ENCODE measurements at regions not wholly inside any gene's neighbourhood (a gene's known extent, or its start where the extent isn't known, plus 50 kb on each side); places are given as distances from the start of the nearest gene placed in this dataset.

DNA sequence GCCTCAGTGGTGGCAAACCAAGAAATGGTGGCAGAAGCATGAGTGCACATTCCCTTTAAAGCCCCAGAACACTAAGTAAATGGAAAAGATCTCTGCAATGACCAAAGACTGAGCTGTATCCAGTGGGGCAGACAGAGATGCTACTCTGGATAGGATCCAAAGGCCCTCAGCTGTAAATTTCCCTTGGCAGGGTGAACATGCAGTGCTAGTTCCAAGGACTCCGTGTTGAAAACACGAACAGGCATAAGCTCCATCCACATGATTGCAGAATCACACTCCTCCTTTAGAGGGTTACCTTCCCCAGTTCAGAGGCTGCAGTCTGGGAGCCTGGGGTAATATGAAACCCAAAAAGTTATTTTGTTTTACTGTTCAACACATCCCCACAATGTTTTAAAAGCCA, 98.6 kb upstream of the KLF7 start:
- DNase-seq (ENCODE audit: low read depth): no peak
- TF ChIP-seq, protein P1, sequence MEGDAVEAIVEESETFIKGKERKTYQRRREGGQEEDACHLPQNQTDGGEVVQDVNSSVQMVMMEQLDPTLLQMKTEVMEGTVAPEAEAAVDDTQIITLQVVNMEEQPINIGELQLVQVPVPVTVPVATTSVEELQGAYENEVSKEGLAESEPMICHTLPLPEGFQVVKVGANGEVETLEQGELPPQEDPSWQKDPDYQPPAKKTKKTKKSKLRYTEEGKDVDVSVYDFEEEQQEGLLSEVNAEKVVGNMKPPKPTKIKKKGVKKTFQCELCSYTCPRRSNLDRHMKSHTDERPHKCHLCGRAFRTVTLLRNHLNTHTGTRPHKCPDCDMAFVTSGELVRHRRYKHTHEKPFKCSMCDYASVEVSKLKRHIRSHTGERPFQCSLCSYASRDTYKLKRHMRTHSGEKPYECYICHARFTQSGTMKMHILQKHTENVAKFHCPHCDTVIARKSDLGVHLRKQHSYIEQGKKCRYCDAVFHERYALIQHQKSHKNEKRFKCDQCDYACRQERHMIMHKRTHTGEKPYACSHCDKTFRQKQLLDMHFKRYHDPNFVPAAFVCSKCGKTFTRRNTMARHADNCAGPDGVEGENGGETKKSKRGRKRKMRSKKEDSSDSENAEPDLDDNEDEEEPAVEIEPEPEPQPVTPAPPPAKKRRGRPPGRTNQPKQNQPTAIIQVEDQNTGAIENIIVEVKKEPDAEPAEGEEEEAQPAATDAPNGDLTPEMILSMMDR (IDR thresholded peaks at IDR 0.05; ENCODE audit: insufficient read depth, low read depth, low read length): no peak
- no peak for TF ChIP-seq EZH2 (IDR thresholded peaks at IDR 0.05; ENCODE audit: insufficient read depth, low read length)
- no peak overlapping the region for H3K27ac ChIP-seq (ENCODE audit: low read depth, low read length)
- Mint-ChIP-seq H3K27ac (ENCODE audit: unreplicated experiment) (no peak overlapping the region), H3K27me3 (ENCODE audit: low read depth, unreplicated experiment) (no peaks in the 10 kb centered on the region), H3K9me3 (ENCODE audit: unreplicated experiment) (peaks cover 3% of the 10 kb centered on the region), H3K4me1 (ENCODE audit: low read depth, unreplicated experiment) (peaks cover 14% of the 10 kb centered on the region), H3K36me3 (ENCODE audit: low read depth, unreplicated experiment) (no peaks in the 10 kb centered on the region), H3K4me3 (ENCODE audit: unreplicated experiment) (no peak overlapping the region)
- FAIRE-seq: no peak
- H4K20me1 ChIP-seq (ENCODE audit: insufficient read depth, low read length): no peaks in the 10 kb centered on the region
- no peak overlapping the region for H3K9ac ChIP-seq (ENCODE audit: low read length)
- H3K4me2 ChIP-seq (ENCODE audit: low read length): no peak overlapping the region
- H3K4me3 ChIP-seq (ENCODE audit: insufficient read depth, low read depth, low read length): no peak overlapping the region
- no peaks in the 10 kb centered on the region for H3K27me3 ChIP-seq (ENCODE audit: insufficient read depth, low read length)
- no peaks in the 10 kb centered on the region for H3K79me2 ChIP-seq (ENCODE audit: insufficient read depth, low read length)
- peaks cover 19% of the 10 kb centered on the region for H3K4me1 ChIP-seq (ENCODE audit: insufficient read depth, low read length)
- H3K36me3 ChIP-seq (ENCODE audit: insufficient read depth, low read length): no peaks in the 10 kb centered on the region
- H3K9me3 ChIP-seq (ENCODE audit: insufficient read depth, low read depth, low read length): no peaks in the 10 kb centered on the region
- H2AFZ ChIP-seq (ENCODE audit: low read depth, low read length): no peak overlapping the region

DNA sequence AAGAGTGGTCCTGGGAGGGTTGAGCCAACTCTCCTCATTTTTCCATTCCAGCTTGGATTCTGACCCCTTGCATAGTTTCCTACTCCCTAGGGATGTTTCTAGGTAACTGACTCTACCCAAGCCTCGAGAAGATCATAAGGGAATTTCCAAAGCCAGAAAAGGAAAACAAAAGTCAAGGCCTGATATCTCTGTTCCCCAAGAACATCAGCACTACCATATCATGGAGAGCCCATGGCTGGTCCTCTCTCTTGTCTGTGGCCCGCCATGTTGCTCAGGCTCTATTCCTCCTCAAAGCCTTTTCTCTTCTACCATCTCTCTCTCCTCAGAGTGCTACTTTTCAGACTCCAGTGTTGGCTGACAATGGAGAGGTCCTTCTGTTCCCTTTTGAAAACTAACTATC, 99.6 kb upstream of the KLF7 start:
- Histone ChIP-seq H3K36me3 (ENCODE audit: insufficient read depth, low read length) (no peaks in the 10 kb centered on the region), H3K27ac (ENCODE audit: low read depth, low read length) (no peak overlapping the region), H3K4me1 (ENCODE audit: insufficient read depth, low read length) (peaks cover 10% of the 10 kb centered on the region), H2AFZ (ENCODE audit: low read depth, low read length) (no peak overlapping the region), H4K20me1 (ENCODE audit: insufficient read depth, low read length) (no peaks in the 10 kb centered on the region), H3K9ac (ENCODE audit: low read length) (no peak overlapping the region), H3K9me3 (ENCODE audit: insufficient read depth, low read depth, low read length) (no peaks in the 10 kb centered on the region), H3K27me3 (ENCODE audit: insufficient read depth, low read length) (no peaks in the 10 kb centered on the region), H3K79me2 (ENCODE audit: insufficient read depth, low read length) (no peaks in the 10 kb centered on the region), H3K4me3 (ENCODE audit: insufficient read depth, low read depth, low read length) (no peak overlapping the region), H3K4me2 (ENCODE audit: low read length) (no peak overlapping the region)
- peaks cover 4% of the 10 kb centered on the region for H3K4me1 Mint-ChIP-seq (ENCODE audit: low read depth, unreplicated experiment)
- H3K27me3 Mint-ChIP-seq (ENCODE audit: low read depth, unreplicated experiment): no peaks in the 10 kb centered on the region
- no peak overlapping the region for H3K4me3 Mint-ChIP-seq (ENCODE audit: unreplicated experiment)
- FAIRE-seq: no peak
- peaks cover 3% of the 10 kb centered on the region for H3K9me3 Mint-ChIP-seq (ENCODE audit: unreplicated experiment)
- TF ChIP-seq EZH2 (IDR thresholded peaks at IDR 0.05; ENCODE audit: insufficient read depth, low read length): no peak
- TF ChIP-seq, protein P1 (IDR thresholded peaks at IDR 0.05; ENCODE audit: insufficient read depth, low read depth, low read length): no peak
- no peak for DNase-seq (ENCODE audit: low read depth)
- no peak overlapping the region for H3K27ac Mint-ChIP-seq (ENCODE audit: unreplicated experiment)
- H3K36me3 Mint-ChIP-seq (ENCODE audit: low read depth, unreplicated experiment): no peaks in the 10 kb centered on the region

DNA sequence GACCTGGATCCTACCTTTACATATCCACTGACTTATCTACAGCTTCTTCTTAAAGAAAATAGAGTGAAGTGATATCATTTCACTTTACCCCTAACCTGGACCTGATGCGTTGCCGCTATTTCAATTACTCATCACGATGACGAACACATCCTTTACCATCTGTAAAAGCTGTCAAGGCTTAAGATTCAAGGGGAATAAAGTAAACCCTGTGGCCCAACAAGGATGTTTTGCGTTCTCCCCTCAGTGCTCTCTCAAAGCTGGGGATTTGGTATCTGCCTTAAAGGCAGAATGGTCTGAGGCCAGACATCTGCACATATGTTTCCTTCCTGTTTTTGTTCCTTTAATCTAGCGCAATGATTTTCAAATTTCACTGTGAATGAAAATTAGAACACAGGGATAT, 100.1 kb upstream of the KLF7 start:
- Histone ChIP-seq H3K4me2 (ENCODE audit: low read length) (no peak overlapping the region), H3K36me3 (ENCODE audit: insufficient read depth, low read length) (no peaks in the 10 kb centered on the region), H3K4me3 (ENCODE audit: insufficient read depth, low read depth, low read length) (no peak overlapping the region), H3K9ac (ENCODE audit: low read length) (no peak overlapping the region), H3K27ac (ENCODE audit: low read depth, low read length) (no peak overlapping the region), H3K27me3 (ENCODE audit: insufficient read depth, low read length) (no peaks in the 10 kb centered on the region), H3K4me1 (ENCODE audit: insufficient read depth, low read length) (peaks cover 5% of the 10 kb centered on the region), H4K20me1 (ENCODE audit: insufficient read depth, low read length) (no peaks in the 10 kb centered on the region), H3K79me2 (ENCODE audit: insufficient read depth, low read length) (no peaks in the 10 kb centered on the region), H3K9me3 (ENCODE audit: insufficient read depth, low read depth, low read length) (no peaks in the 10 kb centered on the region), H2AFZ (ENCODE audit: low read depth, low read length) (peak overlapping the region; percentile 0)
- Mint-ChIP-seq H3K9me3 (ENCODE audit: unreplicated experiment) (peaks cover 3% of the 10 kb centered on the region), H3K4me1 (ENCODE audit: low read depth, unreplicated experiment) (no peaks in the 10 kb centered on the region), H3K27me3 (ENCODE audit: low read depth, unreplicated experiment) (no peaks in the 10 kb centered on the region), H3K36me3 (ENCODE audit: low read depth, unreplicated experiment) (no peaks in the 10 kb centered on the region), H3K27ac (ENCODE audit: unreplicated experiment) (no peak overlapping the region), H3K4me3 (ENCODE audit: unreplicated experiment) (no peak overlapping the region)
- FAIRE-seq: no peak
- TF ChIP-seq EZH2 (IDR thresholded peaks at IDR 0.05; ENCODE audit: insufficient read depth, low read length): no peak
- TF ChIP-seq, protein P1 (IDR thresholded peaks at IDR 0.05; ENCODE audit: insufficient read depth, low read depth, low read length): no peak
- DNase-seq (ENCODE audit: low read depth): peak; percentile 58
